OCI-LY7 (cell line): ENCODE measurements at regions not wholly inside any gene's neighbourhood (a gene's known extent, or its start where the extent isn't known, plus 50 kb on each side); places are given as distances from the start of the nearest gene placed in this dataset.

Experiments used
- BruUV-seq: library from RNA; stranded (reverse); fragments of 400-500 nt; replicated peaks from 2 replicates; lab custom pipeline; 2021; lab: Mats Ljungman, UMichigan
- CTCF ChIA-PET: fragments of 300-600 bp; sonication (Branson Sonifier 250); formaldehyde crosslinking; loops from one replicate; lab custom pipeline; 2022; ENCODE audit warnings: antibody characterized with exemption; ENCODE audit not compliant: unreplicated experiment; lab: Charles Lee
- POLR2A ChIA-PET: fragments of 300-600 bp; sonication (Branson Sonifier 250); formaldehyde crosslinking; loops from one replicate; lab custom pipeline; 2022; ENCODE audit warnings: antibody characterized with exemption; lab: Charles Lee
- DNase-seq: peaks from one replicate; pipeline ENCODE4 v3.0.0-alpha.2; 2015; ENCODE audit warnings: low spot score
- H2AFZ ChIP-seq: fragments of 200-600 bp; sonication (generic), shearing (Covaris generic); 2 replicates; pipeline ENCODE4 v1.6.1; 2014; ENCODE audit warnings: mild to moderate bottlenecking, antibody characterized with exemption, low read length, moderate library complexity
- H3K27ac ChIP-seq: fragments of 200-600 bp; sonication (generic); 2 replicates; pipeline ENCODE4 v1.5.1; 2014; ENCODE audit warnings: mixed run types, low read depth, mild to moderate bottlenecking, moderate library complexity, low read length, inconsistent platforms; ENCODE audit not compliant: poor library complexity, severe bottlenecking
- H3K36me3 ChIP-seq: fragments of 200-600 bp; sonication (generic); 2 replicates; pipeline ENCODE4 v1.6.1; 2014; ENCODE audit warnings: mild to moderate bottlenecking, antibody characterized with exemption, low read length, moderate library complexity, mixed read lengths; ENCODE audit not compliant: insufficient read depth
- H3K4me1 ChIP-seq: fragments of 200-600 bp; sonication (generic); 2 replicates; pipeline ENCODE4 v1.5.1; 2014; ENCODE audit warnings: mild to moderate bottlenecking, low read length; ENCODE audit not compliant: insufficient read depth, poor library complexity, severe bottlenecking
- H3K4me2 ChIP-seq: fragments of 200-600 bp; sonication (generic); 2 replicates; pipeline ENCODE4 v1.6.1; 2014; ENCODE audit warnings: mild to moderate bottlenecking, low read length
- H3K4me3 ChIP-seq: fragments of 200-600 bp; sonication (generic); 2 replicates; pipeline ENCODE4 v1.5.1; 2014; ENCODE audit warnings: mild to moderate bottlenecking, low read depth, low read length; ENCODE audit not compliant: poor library complexity, severe bottlenecking
- H3K79me2 ChIP-seq: fragments of 200-600 bp; sonication (generic); 2 replicates; pipeline ENCODE4 v1.6.1; 2016; ENCODE audit warnings: low read depth, mild to moderate bottlenecking, low read length, moderate library complexity, mixed read lengths; ENCODE audit not compliant: insufficient read depth
- H3K9me2 ChIP-seq: fragments of 200-600 bp; sonication (generic); 2 replicates; pipeline ENCODE4 v1.6.1; 2016; ENCODE audit warnings: mild to moderate bottlenecking, low read length, mixed read lengths; ENCODE audit not compliant: insufficient read depth
- H3K9me3 ChIP-seq: fragments of 200-600 bp; sonication (generic); 2 replicates; pipeline ENCODE4 v1.6.1; 2014; ENCODE audit warnings: mild to moderate bottlenecking, mixed run types, low read length, mixed read lengths
- H4K20me1 ChIP-seq: fragments of 200-600 bp; sonication (generic); 2 replicates; pipeline ENCODE4 v1.6.1; 2014; ENCODE audit warnings: mild to moderate bottlenecking, antibody characterized with exemption, low read length, moderate library complexity, mixed read lengths; ENCODE audit not compliant: insufficient read depth
- CTCF ChIP-seq: fragments of 200-600 bp; sonication (generic); conservative IDR thresholded peaks from 2 replicates; pipeline ENCODE4 v1.5.1; 2014; ENCODE audit warnings: mild to moderate bottlenecking, antibody characterized with exemption, low read length, moderate library complexity, mixed read lengths
- EZH2phosphoT487 ChIP-seq: fragments of 200-600 bp; sonication (generic); IDR thresholded peaks from 2 replicates; pipeline ENCODE4 v1.6.1; 2018; ENCODE audit warnings: low read depth, borderline replicate concordance, mild to moderate bottlenecking, mixed run types, antibody characterized with exemption, low read length, moderate library complexity, mixed read lengths
- intact Hi-C: fragments of 100-400 bp; cut with micrococcal nuclease; formaldehyde crosslinking; loops from one replicate; pipeline ENCODE4 v1.10.0; 2022; ENCODE audit not compliant: unreplicated experiment

- no peaks in the 10 kb centered on the region for H4K20me1 ChIP-seq
These were observed 159.5 kb upstream of the OLIG3 start for GRCh38 chr6:137653706-137654059.

GRCh38 chr6:137654365-137654981 lies 160.3 kb upstream of the OLIG3 start:
- no peaks in the 10 kb centered on the region for H4K20me1 ChIP-seq
- H3K36me3 ChIP-seq = no peaks in the 10 kb centered on the region
- H3K9me2 ChIP-seq = no peaks in the 10 kb centered on the region
- H3K79me2 ChIP-seq = no peaks in the 10 kb centered on the region
- no peaks in the 10 kb centered on the region for H3K4me1 ChIP-seq
- BruUV-seq = no TSS peak
- POLR2A ChIA-PET = no interaction called here
- intact Hi-C loops = no loop called here
- no peak for TF ChIP-seq EZH2phosphoT487
- TF ChIP-seq CTCF = no peak
- no peak overlapping the region for H2AFZ ChIP-seq
- no peak overlapping the region for H3K27ac ChIP-seq
- no peak overlapping the region for H3K4me3 ChIP-seq
- H3K4me2 ChIP-seq = no peak overlapping the region
- no peak for DNase-seq
- CTCF ChIA-PET = no interaction called here
- H3K9me3 ChIP-seq = no peaks in the 10 kb centered on the region

More at GRCh38 chr6:137653706-137654059, 159.5 kb upstream of the OLIG3 start:
- Histone ChIP-seq H3K79me2 (no peaks in the 10 kb centered on the region), H3K36me3 (no peaks in the 10 kb centered on the region), H3K9me2 (no peaks in the 10 kb centered on the region), H3K4me2 (no peak overlapping the region), H3K4me3 (no peak overlapping the region), H3K27ac (no peak overlapping the region), H3K4me1 (no peaks in the 10 kb centered on the region), H2AFZ (no peak overlapping the region), H3K9me3 (no peaks in the 10 kb centered on the region)
- CTCF ChIA-PET = no interaction called here
- intact Hi-C loops = no loop called here
- BruUV-seq = no TSS peak
- TF ChIP-seq EZH2phosphoT487 (no peak), CTCF (no peak)
- DNase-seq = no peak
- POLR2A ChIA-PET = interaction anchor here (0.5 to 1.1 kb wide), 3 partner anchors 44 to 1211 kb away, joined by 3 to 4 read pairs (median 4); no protein-coding TSS in a partner anchor

GRCh38 chr6:137655291-137655690 lies 161.1 kb upstream of the OLIG3 start:
- ChIA-PET POLR2A (no interaction called here), CTCF (no interaction called here)
- Histone ChIP-seq H3K36me3 (no peaks in the 10 kb centered on the region), H3K9me2 (no peaks in the 10 kb centered on the region), H3K79me2 (no peaks in the 10 kb centered on the region), H4K20me1 (no peaks in the 10 kb centered on the region), H2AFZ (no peak overlapping the region), H3K9me3 (no peaks in the 10 kb centered on the region), H3K27ac (no peak overlapping the region), H3K4me2 (no peak overlapping the region), H3K4me1 (no peaks in the 10 kb centered on the region), H3K4me3 (no peak overlapping the region)
- intact Hi-C loops = no loop called here
- BruUV-seq = no TSS peak
- DNase-seq = no peak
- no peak for TF ChIP-seq EZH2phosphoT487
